NCI-H1436 (cell line): ENCODE measurements at regions not wholly inside any gene's neighbourhood (a gene's known extent, or its start where the extent isn't known, plus 50 kb on each side); places are given as distances from the start of the nearest gene placed in this dataset.

ENCODE experiments used
- DNase-seq: peaks from one replicate; lab custom pipeline; 2025; lab: John Stamatoyannopoulos, UW

GRCh38 chr13:42722883-42723539, 58.4 kb upstream of the FAM216B start:
- no peak for DNase-seq

DNA sequence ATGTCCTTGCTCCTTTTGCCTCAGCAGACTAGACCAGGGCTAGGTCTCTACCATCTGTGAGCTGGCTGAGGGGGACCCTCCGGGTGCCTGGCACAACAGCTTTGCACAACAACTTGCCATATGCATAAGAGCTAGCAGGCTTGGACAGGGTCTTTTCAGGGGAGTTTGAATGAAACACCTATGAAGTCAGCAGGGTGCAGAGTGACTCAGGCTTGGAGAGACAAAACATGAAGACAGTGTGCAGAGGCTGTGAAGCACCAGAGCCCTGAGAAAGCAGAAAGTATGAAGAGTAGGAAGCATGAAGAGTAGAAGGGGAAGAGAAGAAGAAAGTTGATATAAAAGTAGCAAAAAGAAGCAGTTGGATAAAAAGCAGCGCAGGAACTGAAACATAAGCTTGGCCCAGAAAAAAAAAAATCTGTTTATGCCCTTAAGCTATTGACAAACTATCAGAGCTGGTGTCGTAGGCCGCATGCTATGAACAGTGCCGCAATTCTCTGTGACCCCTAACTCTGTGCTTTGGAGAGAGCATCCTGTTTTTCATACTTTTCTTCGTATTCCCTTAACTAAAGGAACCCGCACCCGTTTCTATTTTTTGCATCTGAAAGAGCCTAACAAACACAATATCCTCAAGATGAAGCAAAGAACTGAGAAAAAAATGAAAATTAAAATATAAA, 52.7 kb upstream of the FAM216B start:
- no peak for DNase-seq

GRCh38 chr13:42729857-42730402, 51.5 kb upstream of the FAM216B start:
- DNase-seq = no peak
